Astrocyte of the cerebellum (primary cell): ENCODE measurements at regions not wholly inside any gene's neighbourhood (a gene's known extent, or its start where the extent isn't known, plus 50 kb on each side); places are given as distances from the start of the nearest gene placed in this dataset.

Experiments used
- DNase-seq: peaks from one replicate; pipeline ENCODE4 v3.0.0-alpha.2; 2011; ENCODE audit warnings: low read depth
- H3K4me3 ChIP-seq: 2 replicates; pipeline ENCODE4 v1.5.1; 2011; ENCODE audit warnings: mild to moderate bottlenecking, low read depth, low read length, moderate library complexity
- in situ Hi-C: cut with HindIII; loops from 2 replicates; pipeline ENCODE4 v1.10.0; 2017; ENCODE audit warnings: low sequenced_read_pairs
- TF ChIP-seq, protein P1 (sequence below): IDR thresholded peaks from 2 replicates; pipeline ENCODE4 v1.5.1; 2012; ENCODE audit warnings: low read length, low read depth, moderate library complexity, mild to moderate bottlenecking; ENCODE audit errors: missing control alignments

DNA sequence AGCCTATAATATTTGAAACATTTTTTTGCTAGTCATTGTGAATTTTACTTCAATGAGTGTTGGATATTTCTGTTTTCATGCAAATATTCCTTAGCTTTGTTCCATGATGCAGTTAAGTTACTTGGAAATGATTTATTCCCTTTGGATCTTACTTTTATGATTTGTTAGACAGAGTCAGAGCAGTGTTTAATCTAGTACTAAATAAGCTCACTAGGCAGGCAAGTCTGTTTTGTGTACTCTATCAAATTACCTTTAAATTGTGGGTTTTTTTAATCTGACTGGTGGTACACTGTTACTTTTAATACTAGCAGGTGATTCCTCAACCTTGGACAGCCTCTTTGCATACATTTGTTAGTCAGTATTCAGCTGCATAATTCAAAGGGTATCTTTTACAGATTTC lies 173.3 kb upstream of the MBNL1 start:
- in situ Hi-C loops = no loop called here
- TF ChIP-seq, protein P1, sequence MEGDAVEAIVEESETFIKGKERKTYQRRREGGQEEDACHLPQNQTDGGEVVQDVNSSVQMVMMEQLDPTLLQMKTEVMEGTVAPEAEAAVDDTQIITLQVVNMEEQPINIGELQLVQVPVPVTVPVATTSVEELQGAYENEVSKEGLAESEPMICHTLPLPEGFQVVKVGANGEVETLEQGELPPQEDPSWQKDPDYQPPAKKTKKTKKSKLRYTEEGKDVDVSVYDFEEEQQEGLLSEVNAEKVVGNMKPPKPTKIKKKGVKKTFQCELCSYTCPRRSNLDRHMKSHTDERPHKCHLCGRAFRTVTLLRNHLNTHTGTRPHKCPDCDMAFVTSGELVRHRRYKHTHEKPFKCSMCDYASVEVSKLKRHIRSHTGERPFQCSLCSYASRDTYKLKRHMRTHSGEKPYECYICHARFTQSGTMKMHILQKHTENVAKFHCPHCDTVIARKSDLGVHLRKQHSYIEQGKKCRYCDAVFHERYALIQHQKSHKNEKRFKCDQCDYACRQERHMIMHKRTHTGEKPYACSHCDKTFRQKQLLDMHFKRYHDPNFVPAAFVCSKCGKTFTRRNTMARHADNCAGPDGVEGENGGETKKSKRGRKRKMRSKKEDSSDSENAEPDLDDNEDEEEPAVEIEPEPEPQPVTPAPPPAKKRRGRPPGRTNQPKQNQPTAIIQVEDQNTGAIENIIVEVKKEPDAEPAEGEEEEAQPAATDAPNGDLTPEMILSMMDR = no peak
- no peak for DNase-seq
- no peak overlapping the region for H3K4me3 ChIP-seq

DNA sequence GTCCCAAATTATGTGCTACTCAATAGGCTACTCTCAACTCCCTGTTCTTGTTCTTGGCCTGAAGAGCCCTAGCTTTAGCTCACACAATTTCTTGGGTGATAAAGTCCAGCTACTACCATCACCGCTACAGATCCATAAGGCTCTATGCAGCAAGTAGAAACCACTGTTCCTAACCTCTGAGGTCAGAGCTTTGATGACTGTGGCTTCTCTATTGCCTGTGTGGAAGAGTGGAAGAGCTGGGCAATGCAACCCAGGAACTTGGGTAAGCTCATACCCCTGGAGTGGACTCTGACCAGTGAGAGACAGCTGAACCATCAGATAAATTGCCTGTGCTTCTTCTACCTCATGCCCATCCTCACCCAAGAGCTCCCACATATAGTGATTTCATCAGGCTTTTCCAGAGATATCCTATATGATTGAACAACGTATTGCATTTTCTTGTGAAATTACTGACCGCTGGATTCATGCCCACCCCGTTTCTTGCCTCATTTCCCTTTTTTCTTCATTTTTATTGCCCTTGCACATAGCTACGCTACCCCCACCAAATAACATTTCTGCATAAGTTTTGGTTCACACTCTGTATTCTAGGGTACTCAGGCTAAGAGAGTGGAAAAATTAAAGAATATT lies 172.3 kb upstream of the MBNL1 start:
- in situ Hi-C loops = no loop called here
- H3K4me3 ChIP-seq = no peak overlapping the region
- TF ChIP-seq, protein P1 = no peak

DNA sequence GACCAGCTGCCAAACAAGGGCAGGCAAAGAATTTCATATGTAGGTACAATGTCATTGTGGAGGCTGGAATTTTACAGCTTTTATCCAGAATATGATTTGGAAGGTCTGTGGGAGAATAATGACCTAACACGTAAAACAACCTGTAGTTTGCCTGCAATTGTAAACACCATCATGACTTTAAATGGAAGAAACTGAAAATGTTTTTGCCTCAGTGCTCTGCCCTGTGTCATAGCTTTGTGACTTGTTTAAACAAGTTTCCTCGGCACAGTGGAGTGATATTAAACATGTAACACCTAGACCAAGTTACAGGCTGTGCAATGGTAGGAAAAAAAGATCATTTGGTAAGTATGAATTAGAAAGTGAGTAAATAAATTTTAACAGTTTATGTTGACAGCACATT lies 171.6 kb upstream of the MBNL1 start:
- TF ChIP-seq, protein P1 = no peak
- in situ Hi-C loops = no loop called here
- DNase-seq = no peak
- no peak overlapping the region for H3K4me3 ChIP-seq

More for the DNA sequence above, 172.3 kb upstream of the MBNL1 start:
- DNase-seq = no peak

DNA sequence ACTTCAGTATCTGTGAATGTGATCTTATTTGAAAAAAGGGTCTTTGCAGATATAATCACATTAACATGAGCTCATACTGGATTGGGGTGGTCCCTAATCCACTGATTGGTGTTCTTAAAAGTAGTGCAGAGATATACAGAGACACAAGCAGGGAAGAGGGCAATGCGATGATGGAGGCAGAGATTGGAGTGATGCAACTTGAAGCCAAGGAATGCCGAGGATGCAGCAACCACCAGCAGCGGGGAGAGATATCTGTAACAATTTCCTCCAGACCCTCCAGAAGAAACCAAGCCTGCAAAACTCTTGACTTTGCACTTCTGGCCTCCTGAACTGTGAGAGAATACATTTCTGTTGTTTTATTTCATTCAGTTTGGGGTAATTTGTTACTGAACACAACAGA lies 171.0 kb upstream of the MBNL1 start:
- H3K4me3 ChIP-seq = no peak overlapping the region
- TF ChIP-seq, protein P1 = no peak
- in situ Hi-C loops = no loop called here
- no peak for DNase-seq

DNA sequence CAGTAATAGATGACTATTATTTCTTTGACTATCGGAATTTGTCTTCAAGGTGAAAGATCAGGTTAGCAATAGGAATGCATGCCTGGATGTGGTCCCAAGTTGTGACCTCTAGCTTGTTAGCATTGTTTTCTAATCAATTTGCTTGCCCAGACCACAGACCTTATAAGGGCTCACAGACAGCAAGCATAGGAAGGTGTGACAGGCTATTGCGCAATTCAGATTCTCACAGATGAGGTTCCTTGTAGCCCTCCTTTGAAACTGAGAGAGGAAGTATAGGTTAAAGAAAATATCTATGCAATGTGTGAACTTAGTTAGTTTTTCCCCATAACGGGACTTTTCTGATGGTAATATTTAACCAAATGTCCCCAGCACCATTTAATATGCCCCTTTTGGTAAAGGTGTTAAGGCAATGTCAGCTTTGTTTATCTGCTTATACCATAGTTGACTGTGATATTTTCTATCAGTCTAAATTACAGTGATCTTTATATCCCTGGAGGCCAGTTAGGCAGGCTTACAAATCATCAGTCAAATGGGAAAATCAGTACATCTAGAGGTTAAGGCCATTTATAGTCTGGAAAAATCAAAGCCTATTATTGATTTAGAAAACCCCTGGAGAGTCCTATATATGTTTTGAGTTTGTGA lies 168.1 kb upstream of the MBNL1 start:
- no peak for DNase-seq
- H3K4me3 ChIP-seq = no peak overlapping the region
- TF ChIP-seq, protein P1 = no peak
- in situ Hi-C loops = no loop called here

DNA sequence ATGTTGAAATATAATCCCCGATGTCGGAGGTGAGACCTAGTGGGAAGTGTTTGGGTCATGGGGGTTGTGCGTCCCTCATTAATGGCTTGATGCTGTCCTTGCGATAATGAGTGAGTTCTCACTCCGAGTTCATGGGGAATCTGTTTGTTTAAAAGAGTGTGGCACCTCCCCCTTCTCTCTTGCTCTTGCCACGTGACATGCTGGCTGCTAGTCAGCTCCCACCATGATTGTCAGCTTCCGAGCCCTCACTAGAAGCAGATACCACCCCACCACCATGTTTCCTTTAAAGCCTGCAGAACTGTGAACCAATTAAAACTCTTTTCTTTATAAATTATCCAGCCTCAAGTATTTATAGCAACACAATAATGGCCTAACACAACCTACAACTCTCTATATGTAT lies 166.3 kb upstream of the MBNL1 start:
- in situ Hi-C loops = no loop called here
- TF ChIP-seq, protein P1 = no peak
- no peak overlapping the region for H3K4me3 ChIP-seq
- DNase-seq = no peak
